SKM-1 (cell line): ENCODE measurements at regions not wholly inside any gene's neighbourhood (a gene's known extent, or its start where the extent isn't known, plus 50 kb on each side); places are given as distances from the start of the nearest gene placed in this dataset.
"Not testable (repeated sequence)": the region's sequence is repeated elsewhere in the genome, so short reads cannot be mapped to it uniquely, and the experiment has no call there.

Source experiments
- DNase-seq: peaks from one replicate; lab custom pipeline; 2025; ENCODE audit not compliant: unreplicated experiment; lab: John Stamatoyannopoulos, UW

GRCh38 chr11:11220786-11221185 lies 132.3 kb downstream of the CSNK2A3 start:
- no peak for DNase-seq

DNA sequence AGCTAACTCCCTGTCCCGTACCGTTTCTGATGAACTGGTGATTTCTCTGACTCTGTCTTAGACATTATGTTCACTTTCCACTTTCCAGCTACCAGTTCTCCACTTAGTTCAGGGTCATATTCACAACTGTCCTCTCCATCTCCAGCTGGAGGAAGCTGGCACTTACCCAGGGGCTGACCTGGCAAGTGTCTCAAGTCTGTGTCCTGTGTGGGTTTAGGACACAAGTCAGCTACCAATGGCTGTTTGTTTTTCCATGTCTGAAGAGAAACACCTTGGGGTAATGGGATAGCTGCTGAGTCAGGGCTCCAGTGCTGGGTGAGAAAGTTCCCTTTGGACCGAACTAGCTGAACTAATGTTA lies 134.4 kb downstream of the CSNK2A3 start:
- no peak for DNase-seq

DNA sequence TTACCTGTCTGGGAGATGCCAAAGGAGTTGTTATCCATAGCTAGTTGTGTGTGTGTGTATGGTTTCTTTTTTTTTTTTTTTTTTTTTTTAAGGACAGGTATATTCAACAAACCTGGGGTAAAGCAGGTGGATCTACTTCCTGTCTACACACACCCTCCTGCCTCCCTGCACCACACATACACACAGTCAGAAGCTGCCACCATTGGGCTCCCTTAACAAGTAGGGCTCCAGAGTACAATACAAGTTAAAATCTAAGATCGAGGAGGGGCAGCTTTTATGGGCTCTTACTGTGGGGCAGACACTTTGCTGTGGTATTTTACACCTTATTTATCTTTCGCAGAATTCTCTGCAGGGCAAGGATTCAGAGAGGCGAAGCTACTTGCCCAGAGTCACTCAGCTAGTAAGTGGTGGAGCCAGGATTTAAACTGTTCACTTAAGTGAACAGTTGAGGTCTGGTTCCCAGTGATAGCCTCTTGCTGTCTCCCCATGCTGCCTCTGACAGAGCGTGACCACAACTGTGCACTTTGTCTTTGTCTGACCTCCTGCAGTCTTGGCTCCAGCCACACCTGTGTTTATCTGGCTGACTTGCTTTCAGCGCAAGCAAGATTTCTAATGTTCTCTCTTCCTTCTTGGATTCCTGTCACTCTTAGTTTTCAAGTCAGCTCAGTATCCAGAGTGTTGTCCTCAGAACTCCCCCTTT lies 135.0 kb downstream of the CSNK2A3 start:
- no peak for DNase-seq

GRCh38 chr11:11217289-11217928 lies 135.6 kb downstream of the CSNK2A3 start:
- DNase-seq = no peak

DNA sequence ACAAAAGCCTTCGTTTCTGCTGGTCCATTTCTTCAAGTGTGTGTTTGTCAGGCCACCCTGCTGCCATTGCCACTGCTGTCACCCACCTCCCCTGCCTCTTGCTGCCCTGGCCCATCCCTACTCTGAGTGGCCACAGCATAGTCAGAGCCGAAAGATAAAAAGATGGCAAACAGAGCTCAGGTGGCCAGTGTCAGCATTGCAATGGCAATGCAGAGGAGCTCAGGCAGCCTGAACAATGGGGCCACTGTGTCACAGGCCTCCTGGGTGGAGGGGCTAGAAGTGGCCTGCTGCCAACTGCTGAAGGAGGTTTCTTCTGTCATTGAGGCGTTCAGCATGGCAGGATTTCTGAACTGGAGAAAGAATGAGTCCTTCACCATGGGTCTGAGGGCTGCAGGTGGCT lies 137.1 kb downstream of the CSNK2A3 start:
- no peak for DNase-seq

DNA sequence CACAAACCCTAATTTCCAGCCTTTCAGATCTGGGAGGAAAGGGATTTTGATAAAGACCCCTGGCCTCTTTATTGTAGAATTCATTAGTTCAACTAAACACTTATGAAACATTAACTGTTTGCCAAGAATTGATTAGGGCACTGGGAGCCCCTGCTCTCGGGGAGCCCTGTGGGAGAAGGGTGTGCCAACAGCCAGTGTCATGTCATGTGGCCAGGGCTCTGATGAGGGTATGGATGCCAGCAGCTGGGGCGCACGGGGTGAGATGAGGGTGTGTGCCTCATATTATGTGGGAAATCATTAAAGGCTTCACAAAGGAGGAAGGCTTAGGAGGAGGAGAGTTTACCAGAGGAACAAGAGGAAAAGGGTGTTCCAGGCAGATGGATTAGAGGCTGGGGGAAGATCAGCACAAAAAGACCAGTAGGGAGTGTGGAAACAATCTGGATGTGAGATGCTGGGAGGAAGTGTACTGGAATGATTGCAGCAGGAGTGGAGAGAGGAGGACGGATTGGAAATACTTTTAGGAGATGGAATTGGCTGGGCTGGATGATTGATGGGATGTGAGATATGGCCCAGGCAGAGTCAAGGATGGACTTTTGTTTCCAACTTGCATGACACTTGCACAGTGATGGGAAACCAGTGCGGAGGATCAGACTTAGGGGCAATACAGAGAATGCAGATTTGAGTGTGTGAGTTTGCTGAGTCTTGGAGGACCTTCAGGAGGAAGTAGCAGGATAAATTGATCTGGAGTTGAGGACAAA lies 137.8 kb downstream of the CSNK2A3 start:
- no peak for DNase-seq

DNA sequence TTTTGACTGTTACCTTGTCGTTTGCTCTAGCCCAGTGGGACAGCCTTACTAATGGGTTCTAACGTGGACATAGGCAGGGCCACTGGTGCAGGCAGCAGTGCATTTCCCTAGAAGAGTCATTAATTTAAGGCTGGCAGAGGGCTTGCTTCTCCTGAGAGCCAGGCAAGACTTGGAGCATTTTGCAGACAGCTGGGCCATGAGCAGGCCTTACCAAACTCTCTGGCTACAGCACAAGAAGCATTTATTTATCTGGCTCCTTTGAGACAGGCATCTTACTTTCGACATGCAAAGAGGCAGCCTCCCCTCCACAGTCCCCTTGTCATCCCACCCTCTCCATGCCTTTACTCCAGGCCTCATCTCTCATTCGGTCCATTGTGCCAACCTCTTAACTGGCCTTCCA lies 139.9 kb downstream of the CSNK2A3 start:
- no peak for DNase-seq

DNA sequence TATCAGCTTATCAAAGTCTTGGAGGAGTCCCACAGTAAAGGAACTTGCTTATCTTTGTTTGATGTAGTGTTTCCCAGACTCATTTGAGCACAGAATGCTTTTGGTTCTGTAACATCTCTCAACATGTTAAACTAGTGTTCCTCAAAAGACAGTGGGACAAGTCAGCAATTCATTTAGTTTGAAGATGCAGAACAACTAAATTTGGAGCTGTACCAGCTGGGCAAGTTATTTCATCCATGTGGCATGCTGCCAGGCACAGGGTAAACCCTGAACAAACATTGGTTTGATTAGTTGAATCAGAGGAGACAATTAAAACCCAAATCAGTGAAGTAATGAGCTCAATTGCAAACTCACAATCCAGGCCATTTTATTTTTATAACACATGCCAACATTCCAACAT lies 141.2 kb downstream of the CSNK2A3 start:
- DNase-seq = no peak

DNA sequence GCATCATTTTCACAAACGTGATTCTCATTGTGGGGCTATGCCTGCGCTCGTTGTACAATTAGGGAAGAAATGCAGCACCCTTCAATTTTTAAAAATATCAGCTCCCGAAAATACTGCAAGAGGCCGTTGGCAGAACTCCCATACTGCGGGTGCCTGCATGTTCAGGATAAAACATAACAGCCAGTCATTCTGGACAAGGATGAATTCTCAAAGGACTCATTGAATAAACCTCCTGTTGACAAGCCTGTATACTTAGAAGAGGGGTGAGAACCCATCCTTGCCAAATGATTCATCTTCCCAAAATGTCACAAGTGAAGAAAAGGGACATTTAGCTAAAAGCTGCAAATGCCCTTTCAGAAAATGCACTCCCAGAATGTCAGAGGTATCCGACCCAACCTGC lies 141.9 kb downstream of the CSNK2A3 start:
- DNase-seq = no peak

DNA sequence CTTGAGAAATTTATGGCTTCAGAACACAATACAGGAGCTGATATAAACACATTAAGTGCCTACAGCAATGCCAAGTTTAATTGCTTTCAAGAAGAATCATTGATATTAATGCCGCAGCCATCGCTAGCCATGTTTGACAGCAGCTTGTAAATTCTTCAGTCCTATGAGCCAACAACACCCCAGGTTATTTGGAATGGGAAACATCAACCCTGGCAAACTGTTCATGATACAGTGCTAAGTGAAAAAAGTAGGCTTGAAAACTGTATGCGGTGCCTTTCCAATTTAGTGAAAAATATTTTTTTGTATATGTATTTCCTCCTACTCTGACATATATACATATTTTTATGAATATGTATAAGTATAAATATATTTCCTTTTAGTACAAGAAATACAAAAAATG lies 142.6 kb downstream of the CSNK2A3 start:
- DNase-seq = no peak

- DNase-seq = no peak
These were observed 143.1 kb downstream of the CSNK2A3 start for GRCh38 chr11:11209967-11210366.

- no peak for DNase-seq
These were observed 144.1 kb downstream of the CSNK2A3 start for GRCh38 chr11:11208994-11209393.

GRCh38 chr11:11207428-11207827 lies 145.6 kb downstream of the CSNK2A3 start:
- no peak for DNase-seq

DNA sequence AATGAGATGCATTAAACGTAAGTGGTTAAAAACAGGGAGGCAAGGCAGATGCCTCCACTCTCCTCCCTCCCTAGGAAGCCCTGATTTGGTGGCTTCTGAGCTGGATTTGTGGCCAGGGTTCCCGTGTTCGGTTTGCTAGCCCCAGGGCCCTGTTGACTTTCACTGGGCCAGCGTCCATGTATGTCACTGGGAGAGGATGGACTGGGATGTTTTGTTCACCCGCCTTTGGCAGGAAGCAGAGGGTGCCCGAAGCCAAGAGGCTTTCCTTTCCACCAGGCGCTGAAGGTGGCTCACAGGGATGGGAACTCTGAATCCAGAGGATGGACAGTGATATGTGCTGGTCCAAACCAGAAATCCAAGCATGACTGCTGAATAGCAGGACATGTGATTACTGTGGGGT lies 146.6 kb downstream of the CSNK2A3 start:
- DNase-seq = no peak

DNA sequence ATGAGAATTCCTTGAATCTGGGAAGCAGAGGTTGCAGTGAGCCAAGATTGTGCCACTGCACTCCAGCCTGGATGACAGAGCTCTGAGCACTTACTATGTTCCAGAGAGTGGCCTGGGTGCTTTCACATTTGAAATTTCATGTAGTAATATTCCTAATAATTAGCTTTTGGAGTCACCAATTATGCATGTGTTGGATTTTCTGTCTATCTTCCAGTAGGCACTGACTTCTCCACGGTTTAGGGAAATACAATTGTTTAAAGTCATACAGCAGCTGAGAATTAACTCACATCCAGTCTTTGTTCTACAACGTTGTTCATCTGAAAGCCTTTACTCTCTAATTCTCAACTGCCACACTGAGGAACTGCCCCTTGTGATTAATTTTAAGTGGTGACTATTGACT lies 150.2 kb downstream of the CSNK2A3 start:
- DNase-seq = no peak

GRCh38 chr11:11201302-11201701 lies 151.7 kb downstream of the CSNK2A3 start:
- not testable (repeated sequence) for DNase-seq

DNA sequence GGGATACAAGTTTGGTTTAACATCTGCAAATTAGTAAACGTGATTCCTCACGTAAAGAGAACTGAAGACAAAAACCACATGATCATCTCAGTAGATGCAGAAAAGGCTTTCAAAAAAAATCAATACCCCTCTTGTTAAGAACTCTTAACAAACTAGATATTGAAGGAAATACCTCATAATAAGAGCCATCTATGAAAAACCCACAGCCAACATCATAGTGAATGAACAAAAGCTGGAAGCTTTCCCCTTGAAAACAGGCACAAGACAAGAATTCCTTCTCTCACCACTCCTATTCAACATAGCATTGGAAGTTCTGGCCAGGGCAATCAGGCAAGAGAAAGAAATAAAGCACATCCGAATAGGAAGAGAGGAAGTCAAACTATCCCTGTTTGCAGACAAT lies 160.5 kb downstream of the CSNK2A3 start:
- DNase-seq = no peak

GRCh38 chr11:11189506-11189905 lies 163.5 kb downstream of the CSNK2A3 start:
- no peak for DNase-seq

- no peak for DNase-seq
These were observed 166.8 kb downstream of the CSNK2A3 start for GRCh38 chr11:11186249-11186648.

DNA sequence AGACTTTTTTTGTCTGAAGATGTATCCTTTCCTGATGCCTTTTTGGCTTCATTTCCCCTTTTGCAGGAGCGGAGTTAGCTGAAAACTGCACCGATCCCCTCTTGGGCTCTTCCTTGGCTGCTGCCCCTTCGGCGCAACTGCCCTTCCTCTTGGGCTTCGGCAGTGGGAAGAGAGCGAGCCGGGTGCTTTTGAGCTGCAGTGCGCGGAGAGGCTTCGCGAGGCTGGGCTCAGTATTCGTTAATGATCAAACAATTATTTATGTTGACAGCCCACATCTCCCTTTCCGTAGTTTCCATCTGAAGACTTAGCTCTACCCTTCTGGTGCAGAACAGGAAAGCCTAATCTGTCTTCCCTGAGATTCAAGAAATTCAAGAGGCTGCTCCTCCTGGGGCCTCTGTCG lies 170.8 kb downstream of the CSNK2A3 start:
- DNase-seq = no peak

GRCh38 chr11:11178671-11179638 lies 174.1 kb downstream of the CSNK2A3 start:
- DNase-seq = no peak
